GM18870 (cell line): ENCODE measurements at regions not wholly inside any gene's neighbourhood (a gene's known extent, or its start where the extent isn't known, plus 50 kb on each side); places are given as distances from the start of the nearest gene placed in this dataset.
"Not testable (repeated sequence)": the region's sequence is repeated elsewhere in the genome, so short reads cannot be mapped to it uniquely, and the experiment has no call there.

ENCODE experiments used
- ATAC-seq: cut with Tn5 transposase; IDR thresholded peaks from one replicate; pipeline ENCODE4 v1.9.1; 2021; ENCODE audit warnings: moderate library complexity; ENCODE audit not compliant: unreplicated experiment

DNA sequence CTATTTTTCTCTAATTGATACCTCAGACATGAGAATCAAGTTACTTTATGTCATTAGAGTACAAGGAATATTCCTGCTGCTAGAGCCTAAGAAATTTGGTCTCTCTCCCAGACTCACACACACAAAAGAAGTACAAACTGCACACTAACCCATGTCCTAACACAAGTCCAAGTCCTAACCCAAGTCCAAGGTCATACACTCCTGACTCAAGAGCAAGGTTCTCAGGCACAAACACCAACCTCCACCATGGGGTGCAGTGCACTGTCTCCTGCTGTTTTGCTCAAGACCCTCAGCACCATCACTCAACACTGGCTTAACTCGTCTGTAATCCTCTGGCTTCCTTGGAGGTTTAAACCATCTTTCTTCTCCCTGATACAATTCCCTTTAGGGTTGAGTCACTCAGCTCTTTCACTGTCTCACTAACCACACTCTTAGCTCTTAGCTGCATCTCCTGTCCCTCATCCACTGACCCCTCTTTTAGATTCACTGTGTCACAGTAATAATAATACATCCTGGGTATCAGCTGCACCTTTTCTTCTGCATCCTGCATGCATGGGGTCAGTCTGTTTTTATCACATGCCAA is 129.8 kb downstream of the BCL2L11 start:
- ATAC-seq, result no peak

- no peak for ATAC-seq
These were observed 131.0 kb downstream of the BCL2L11 start for GRCh38 chr2:111251711-111252110.

GRCh38 chr2:111252436-111252835 is 131.7 kb downstream of the BCL2L11 start:
- ATAC-seq, result no peak

- not testable (repeated sequence) for ATAC-seq
These were observed 134.2 kb downstream of the BCL2L11 start for GRCh38 chr2:111254916-111255315.

DNA sequence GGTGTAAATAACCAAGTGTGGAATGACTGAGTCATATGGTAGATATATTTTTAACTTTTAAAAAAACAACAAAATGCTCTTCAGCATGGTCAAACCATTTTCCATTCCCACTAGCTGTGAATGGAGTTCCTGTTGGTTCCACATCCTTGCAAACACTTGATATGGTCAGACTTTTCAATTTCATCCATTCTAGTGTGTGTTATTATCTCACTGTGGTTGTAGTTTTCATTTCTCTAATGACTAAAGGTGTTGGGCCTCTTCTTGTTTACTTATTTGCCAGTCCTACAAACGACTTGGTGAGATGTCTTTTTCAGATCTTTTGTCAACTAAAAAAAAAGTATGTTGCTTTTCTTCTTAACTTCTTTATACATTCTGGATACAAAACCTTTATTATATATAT is 135.9 kb downstream of the BCL2L11 start:
- not testable (repeated sequence) for ATAC-seq

DNA sequence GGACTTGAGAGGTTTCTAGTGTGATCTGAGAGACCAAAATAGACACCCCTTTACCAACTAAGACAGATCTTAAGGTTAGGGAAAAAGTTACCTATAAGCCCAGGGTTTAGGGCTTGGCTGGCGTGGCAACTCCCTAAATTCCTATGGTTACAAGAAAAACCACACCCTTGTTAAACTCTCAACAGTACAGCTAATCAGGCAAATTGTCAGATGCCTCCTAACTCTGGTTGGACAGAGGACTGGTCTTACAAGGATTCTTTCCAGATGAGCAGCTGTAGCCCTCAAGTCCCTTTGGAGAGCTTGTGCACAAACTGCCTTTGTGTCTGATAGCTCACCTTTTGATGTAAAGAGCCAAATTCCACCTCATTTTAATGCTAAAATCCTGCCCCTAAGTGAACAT is 136.9 kb downstream of the BCL2L11 start:
- ATAC-seq, result not testable (repeated sequence)

- not testable (repeated sequence) for ATAC-seq
These were observed 137.6 kb downstream of the BCL2L11 start for GRCh38 chr2:111258318-111258717.

- not testable (repeated sequence) for ATAC-seq
These were observed 142.1 kb downstream of the BCL2L11 start for GRCh38 chr2:111262627-111263379.

DNA sequence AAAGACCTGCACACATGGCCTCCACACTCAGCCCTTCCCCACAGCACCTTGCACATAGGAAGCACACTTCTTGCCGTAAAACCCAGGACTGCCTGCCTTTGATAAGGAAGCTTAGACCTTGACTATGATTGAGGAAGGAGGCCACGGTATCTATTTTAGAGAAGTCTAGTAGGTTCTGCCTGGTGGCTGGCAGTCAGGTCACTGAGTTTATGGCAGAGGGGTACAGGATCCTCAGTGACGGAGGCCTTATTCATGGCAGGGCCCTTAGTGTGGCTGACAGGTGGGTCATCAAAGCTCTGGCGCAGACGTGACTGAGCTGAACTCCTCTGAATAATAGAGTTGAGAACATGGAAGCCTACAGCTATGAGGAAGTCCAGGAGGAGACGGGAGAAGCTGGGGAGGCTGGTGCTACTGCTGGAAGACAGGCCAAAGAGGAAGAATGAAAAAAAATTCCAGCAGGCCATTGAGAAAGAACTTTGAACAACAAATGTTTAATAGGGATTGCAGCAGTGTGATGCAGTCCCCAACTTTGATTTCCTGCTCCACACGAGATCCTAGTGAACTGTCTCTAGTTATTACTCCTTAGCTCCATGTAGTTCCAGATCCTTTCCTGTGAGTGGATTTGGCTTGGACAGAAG is 142.8 kb downstream of the BCL2L11 start:
- not testable (repeated sequence) for ATAC-seq

GRCh38 chr2:111264956-111265355 is 144.2 kb downstream of the BCL2L11 start:
- ATAC-seq, result not testable (repeated sequence)

GRCh38 chr2:111266556-111266955 is 145.8 kb downstream of the BCL2L11 start:
- ATAC-seq, result not testable (repeated sequence)

DNA sequence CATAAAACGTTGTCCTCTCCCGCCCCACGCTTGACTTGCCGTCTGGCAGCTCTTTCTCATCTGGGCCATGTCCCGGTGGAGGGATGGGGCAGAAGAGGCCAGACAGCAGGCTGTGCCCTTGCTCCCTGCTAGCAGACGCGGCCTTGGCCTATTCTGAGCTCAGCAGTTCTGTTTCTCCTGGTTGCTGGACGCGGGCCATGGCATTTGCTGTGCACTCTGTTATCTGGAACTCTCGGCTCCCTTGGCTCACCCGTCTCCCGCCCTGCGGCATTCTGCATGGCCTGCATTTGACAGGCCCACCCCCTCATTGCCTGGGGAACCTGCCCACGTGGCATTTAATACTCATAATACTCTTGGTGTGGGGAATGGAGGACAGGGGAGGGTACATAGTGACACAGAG is 146.3 kb downstream of the BCL2L11 start:
- not testable (repeated sequence) for ATAC-seq

GRCh38 chr2:111269761-111270323 is 149.1 kb downstream of the BCL2L11 start:
- not testable (repeated sequence) for ATAC-seq

GRCh38 chr2:111270569-111270968 is 149.9 kb downstream of the BCL2L11 start:
- ATAC-seq, result not testable (repeated sequence)

DNA sequence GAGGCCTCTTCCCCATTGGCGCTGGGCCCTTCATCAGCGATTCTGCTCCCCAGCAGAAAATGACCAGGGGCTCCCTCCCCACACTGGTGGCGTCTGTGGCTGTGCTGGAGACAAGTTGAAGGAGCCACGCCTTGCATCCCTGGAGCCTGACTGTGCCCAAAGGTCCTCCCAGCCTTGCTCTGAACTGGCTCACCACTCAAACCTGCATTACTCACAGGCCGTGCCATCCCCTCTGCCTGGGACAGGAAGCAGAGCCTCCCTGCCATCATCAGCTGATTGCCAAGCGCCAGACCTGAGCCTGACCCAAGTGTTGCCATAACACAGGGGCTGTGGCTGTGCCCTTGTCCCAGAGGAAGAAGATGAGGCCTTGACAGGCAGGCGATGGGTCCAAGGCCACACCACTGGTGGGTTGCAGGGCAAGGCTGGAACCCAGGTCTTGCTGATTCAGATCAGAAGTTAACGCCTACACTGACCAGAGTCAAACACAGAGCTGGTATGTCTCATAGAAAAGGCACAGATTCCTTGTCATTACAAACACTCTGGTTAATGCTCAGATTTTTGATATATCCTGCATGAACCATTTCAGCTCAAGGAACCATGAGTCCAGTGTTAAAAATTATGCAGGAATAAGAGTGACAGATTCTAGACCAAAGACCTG is 151.1 kb downstream of the BCL2L11 start:
- ATAC-seq, result not testable (repeated sequence)

DNA sequence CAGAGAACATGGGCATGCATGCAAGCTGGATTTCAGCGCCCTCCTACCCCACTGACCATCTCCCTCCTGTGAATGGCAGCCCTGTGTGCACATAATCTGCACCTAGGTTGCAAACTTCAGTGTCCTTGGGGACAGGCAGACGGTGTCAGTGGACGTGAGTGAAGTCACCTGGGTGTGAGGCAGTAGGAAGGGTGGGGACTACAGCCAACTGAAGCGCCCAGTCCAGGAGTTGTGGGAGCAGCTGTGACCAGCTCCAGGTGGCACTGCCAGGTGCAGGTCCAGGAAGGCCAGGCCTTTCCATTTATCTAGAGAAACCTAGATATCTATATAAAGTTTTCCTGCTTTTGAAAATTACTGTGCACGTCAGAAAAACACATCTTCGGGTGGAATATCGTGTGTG is 152.3 kb downstream of the BCL2L11 start:
- ATAC-seq, result not testable (repeated sequence)

DNA sequence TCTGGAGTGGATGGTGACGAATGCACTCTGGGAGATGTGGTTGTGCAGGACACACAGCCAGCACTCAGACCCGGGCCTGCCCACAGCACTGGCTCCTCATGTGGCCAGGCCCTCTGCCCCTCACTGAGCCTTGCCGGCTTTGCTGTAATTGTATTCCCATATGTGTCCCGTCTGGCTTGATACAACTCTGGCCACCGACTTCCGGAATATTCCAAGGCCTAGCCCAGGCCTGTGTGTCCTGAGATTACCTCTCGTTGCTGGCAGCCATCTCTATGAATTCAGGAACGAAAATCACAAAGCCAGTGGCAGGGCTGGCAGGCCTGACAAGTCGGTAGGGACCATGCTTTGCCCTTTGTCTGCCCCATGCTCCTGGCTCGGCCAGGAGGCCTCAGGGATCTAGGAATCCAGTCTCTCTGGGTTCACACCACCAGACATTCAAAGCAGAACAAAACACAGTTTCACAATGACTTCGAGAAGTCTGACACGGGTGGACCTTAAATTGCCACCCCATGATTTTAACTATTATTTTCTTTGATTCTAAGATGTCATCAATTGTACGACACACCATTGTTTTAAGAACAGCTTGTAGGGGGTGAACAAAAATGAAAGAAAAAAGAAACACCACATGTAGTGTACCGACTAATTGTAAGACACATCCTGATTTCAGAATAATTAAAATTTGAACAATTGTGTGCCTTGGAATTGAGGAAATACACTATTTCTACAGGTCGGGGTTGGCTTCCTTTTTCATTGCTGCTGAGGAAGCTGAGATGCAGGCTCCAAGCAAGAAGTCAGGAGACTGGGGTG is 154.5 kb downstream of the BCL2L11 start:
- not testable (repeated sequence) for ATAC-seq

- ATAC-seq, result not testable (repeated sequence)
These were observed 155.1 kb downstream of the BCL2L11 start for GRCh38 chr2:111275854-111276171.

- ATAC-seq, result not testable (repeated sequence)
These were observed 157.4 kb downstream of the BCL2L11 start for GRCh38 chr2:111278133-111278532.

DNA sequence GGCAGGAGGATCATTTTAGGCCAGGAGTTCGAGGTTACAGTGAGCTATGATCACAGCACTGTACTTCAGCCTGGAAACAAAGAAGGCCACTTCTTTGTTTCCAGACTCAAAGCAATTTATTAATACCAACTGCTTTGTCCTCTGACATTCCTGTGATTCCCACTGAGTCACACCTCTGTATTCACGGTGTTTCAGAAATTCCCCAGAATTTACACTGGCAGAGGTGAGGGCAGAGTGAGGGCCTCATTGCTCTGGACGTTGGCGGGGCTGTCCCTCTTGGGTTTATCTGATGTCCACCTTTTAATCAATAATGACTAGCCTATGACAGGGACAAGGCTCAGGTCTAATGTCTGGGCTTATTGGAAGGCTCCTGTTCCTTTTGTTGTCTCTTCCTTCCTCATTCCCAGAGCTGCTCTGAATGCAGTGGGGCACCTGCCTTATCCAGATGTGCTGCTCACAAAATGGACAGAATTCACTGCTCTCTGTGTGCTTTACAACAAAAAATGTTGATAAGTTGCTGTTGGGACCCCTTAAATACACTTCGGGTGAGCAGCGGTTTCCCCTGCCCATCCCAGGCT is 160.1 kb downstream of the BCL2L11 start:
- ATAC-seq, result not testable (repeated sequence)
